ENCODE measurements at regions not wholly inside any gene's neighbourhood (a gene's known extent, or its start where the extent isn't known, plus 50 kb on each side); places are given as distances from the start of the nearest gene placed in this dataset.

DNA sequence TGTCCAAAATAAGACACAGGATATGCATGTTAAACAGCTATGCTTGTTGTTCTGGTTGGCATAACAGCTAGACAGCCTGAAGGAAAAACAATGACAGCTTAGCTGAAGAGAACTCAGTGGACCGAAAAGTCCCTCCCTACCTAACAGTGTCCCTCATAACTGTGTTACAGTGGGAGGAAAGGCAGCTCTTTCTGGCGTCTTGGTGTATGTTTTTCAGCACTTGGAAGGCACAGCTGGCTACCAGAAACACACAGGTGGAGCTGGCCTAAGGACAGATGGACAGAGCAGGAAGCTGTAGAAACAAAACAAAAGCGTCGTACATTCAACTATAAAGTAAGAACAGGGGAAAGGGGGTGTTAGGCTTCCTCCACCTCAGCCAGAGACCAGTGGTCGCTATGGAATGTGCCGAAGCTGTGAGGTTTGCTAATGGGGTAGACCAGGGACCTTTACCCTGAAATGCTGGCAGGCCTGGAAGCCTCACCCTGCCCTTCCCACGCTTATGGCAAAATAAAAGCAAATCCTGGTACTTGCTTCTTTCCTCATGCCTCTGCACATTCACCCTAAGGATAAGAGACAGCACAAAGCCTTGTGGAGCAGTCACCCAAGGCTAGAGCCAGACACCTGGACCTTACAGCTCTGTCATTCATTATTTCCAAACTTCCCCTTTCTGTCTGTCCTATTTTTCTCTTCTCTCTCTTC, 103.5 kb upstream of the TRIB2 start:
- Histone ChIP-seq H3K4me1 (ENCODE audit: low read depth) (no peaks in the 10 kb centered on the region), H3K9me3 (ENCODE audit: low read depth) (no peaks in the 10 kb centered on the region), H3K4me3 (no peak overlapping the region), H3K27me3 (no peaks in the 10 kb centered on the region), H3K36me3 (no peaks in the 10 kb centered on the region), H3K27ac (no peak overlapping the region)
- no peak for DNase-seq (ENCODE audit: low read depth in 1 of 2, low spot score in 1 of 2)
- TF ChIP-seq, protein P1, sequence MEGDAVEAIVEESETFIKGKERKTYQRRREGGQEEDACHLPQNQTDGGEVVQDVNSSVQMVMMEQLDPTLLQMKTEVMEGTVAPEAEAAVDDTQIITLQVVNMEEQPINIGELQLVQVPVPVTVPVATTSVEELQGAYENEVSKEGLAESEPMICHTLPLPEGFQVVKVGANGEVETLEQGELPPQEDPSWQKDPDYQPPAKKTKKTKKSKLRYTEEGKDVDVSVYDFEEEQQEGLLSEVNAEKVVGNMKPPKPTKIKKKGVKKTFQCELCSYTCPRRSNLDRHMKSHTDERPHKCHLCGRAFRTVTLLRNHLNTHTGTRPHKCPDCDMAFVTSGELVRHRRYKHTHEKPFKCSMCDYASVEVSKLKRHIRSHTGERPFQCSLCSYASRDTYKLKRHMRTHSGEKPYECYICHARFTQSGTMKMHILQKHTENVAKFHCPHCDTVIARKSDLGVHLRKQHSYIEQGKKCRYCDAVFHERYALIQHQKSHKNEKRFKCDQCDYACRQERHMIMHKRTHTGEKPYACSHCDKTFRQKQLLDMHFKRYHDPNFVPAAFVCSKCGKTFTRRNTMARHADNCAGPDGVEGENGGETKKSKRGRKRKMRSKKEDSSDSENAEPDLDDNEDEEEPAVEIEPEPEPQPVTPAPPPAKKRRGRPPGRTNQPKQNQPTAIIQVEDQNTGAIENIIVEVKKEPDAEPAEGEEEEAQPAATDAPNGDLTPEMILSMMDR (IDR thresholded peaks at IDR 0.05; ENCODE audit: low read depth, low read length), result no peak

DNA sequence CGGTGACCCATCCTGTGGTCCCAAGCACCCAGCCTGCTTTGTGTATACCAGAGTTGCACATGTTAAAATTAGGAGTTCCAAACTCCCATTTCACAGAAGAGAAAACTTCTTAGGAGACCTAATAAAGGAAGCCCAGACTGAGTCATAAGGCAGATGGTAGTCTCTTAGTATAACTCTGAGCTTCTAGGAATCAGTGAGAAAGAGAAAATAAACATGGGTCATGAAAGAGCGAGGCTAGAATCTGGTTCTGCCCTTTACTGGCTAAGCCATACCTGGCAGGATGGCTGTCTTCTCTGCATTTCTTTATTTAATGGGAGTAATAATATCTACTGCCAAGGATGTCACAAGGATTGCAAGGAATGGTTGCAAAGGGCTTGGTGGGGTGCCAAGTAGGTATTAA, 101.2 kb upstream of the TRIB2 start:
- no peaks in the 10 kb centered on the region for H3K36me3 ChIP-seq
- H3K4me3 ChIP-seq, result no peak overlapping the region
- H3K27ac ChIP-seq, result no peak overlapping the region
- no peaks in the 10 kb centered on the region for H3K4me1 ChIP-seq (ENCODE audit: low read depth)
- no peak for DNase-seq (ENCODE audit: low read depth in 1 of 2, low spot score in 1 of 2)
- H3K9me3 ChIP-seq (ENCODE audit: low read depth), result no peaks in the 10 kb centered on the region
- TF ChIP-seq, protein P1 (IDR thresholded peaks at IDR 0.05; ENCODE audit: low read depth, low read length), result no peak
- H3K27me3 ChIP-seq, result no peaks in the 10 kb centered on the region

DNA sequence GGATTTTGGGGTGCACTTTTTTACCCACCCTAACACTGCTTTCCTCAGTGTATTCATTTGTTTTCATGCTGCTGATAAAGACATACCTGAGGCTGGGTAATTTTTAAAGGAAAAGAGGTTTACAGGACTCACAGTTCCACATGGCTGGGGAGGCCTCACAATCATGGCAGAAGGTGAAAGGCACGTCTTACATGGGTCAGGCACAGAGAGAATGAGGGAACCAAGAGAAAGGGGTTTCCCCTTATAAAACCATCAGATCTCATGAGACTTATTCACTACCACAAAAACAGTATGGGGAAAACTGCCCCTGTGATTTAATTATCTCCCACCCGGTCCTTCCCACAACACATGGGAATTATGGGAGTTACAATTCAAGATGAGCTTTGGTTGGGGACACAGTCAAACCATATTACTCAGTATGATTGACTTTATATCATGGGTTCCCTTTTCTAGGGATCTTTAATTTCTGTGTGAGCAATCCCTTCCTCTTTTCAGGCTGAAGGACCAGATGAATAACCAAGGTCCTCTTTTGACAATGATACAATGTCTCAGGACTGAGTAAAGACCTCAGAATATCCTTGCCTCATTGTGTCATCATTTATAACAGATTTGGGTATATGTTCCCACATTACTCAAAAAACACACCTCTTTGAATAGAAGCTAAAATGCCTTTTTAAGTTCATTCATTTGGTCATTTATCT, 100.1 kb upstream of the TRIB2 start:
- H3K9me3 ChIP-seq (ENCODE audit: low read depth), result no peaks in the 10 kb centered on the region
- no peak overlapping the region for H3K4me3 ChIP-seq
- no peak for DNase-seq (ENCODE audit: low read depth in 1 of 2, low spot score in 1 of 2)
- no peaks in the 10 kb centered on the region for H3K36me3 ChIP-seq
- no peaks in the 10 kb centered on the region for H3K27me3 ChIP-seq
- H3K4me1 ChIP-seq (ENCODE audit: low read depth), result no peaks in the 10 kb centered on the region
- H3K27ac ChIP-seq, result no peak overlapping the region
- TF ChIP-seq, protein P1 (IDR thresholded peaks at IDR 0.05; ENCODE audit: low read depth, low read length), result no peak

DNA sequence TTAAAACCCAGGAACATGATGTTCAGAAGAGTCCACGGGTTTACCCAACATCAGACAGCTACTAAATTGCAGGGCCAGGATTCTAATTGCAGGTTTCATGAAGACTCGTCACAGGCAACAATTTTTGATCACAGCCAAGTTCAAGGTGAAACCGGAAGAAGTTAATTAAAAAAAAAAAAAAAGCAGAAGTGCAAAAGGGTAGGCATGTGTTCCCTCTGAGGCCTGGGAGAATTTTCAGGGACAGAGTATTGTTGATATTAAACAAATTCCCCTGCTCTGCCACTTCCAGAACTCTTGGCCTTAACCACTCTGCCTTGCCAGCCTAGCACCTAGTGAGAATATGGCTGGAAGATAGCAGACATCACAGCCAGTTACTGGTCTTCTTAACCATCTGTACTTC, 99.4 kb upstream of the TRIB2 start:
- TF ChIP-seq, protein P1 (IDR thresholded peaks at IDR 0.05; ENCODE audit: low read depth, low read length), result no peak
- H3K9me3 ChIP-seq (ENCODE audit: low read depth), result no peaks in the 10 kb centered on the region
- no peaks in the 10 kb centered on the region for H3K36me3 ChIP-seq
- no peaks in the 10 kb centered on the region for H3K4me1 ChIP-seq (ENCODE audit: low read depth)
- no peak overlapping the region for H3K27ac ChIP-seq
- no peak for DNase-seq (ENCODE audit: low read depth in 1 of 2, low spot score in 1 of 2)
- H3K4me3 ChIP-seq, result no peak overlapping the region
- no peaks in the 10 kb centered on the region for H3K27me3 ChIP-seq

DNA sequence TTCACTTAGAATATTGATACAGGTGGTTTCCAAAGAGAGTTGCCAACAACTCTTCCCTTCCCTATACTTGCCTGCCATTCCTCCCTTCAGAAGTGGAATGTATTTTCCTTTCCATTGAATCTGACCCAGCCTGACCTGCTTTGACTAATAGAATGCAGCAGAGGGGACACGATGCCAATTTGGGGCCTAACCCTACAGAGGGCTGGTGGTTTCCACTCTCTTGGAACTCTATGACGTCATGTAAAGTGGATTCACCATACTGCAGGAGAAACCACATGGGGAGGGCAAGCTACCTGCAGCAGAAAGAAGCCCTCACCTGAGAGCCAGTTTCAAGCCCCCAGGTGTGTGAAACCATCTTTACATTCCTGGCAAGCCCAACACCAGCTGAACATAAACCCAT, 98.9 kb upstream of the TRIB2 start:
- TF ChIP-seq, protein P1 (IDR thresholded peaks at IDR 0.05; ENCODE audit: low read depth, low read length), result no peak
- DNase-seq (ENCODE audit: low read depth in 1 of 2, low spot score in 1 of 2), result no peak
- H3K36me3 ChIP-seq, result no peaks in the 10 kb centered on the region
- H3K27me3 ChIP-seq, result no peaks in the 10 kb centered on the region
- no peaks in the 10 kb centered on the region for H3K4me1 ChIP-seq (ENCODE audit: low read depth)
- H3K4me3 ChIP-seq, result no peak overlapping the region
- no peak overlapping the region for H3K27ac ChIP-seq
- H3K9me3 ChIP-seq (ENCODE audit: low read depth), result no peaks in the 10 kb centered on the region

All from cardiac muscle cell (in vitro differentiated cells and primary cell).